HUES6 (cell line): ENCODE measurements at regions not wholly inside any gene's neighbourhood (a gene's known extent, or its start where the extent isn't known, plus 50 kb on each side); places are given as distances from the start of the nearest gene placed in this dataset.

Experiments
- H3K27ac ChIP-seq: 2 replicates; pipeline ENCODE4 v1.7.0; 2013; ENCODE audit warnings: low read depth, mild to moderate bottlenecking, low read length, inconsistent platforms
- H3K27me3 ChIP-seq: 2 replicates; pipeline ENCODE4 v1.6.1; 2013; ENCODE audit warnings: low read length; ENCODE audit not compliant: control insufficient read depth, insufficient read depth
- H3K36me3 ChIP-seq: 2 replicates; pipeline ENCODE4 v1.6.1; 2013; ENCODE audit warnings: low read length; ENCODE audit not compliant: control insufficient read depth, insufficient read depth
- H3K4me1 ChIP-seq: 2 replicates; pipeline ENCODE4 v1.6.1; 2013; ENCODE audit warnings: low read length; ENCODE audit not compliant: control insufficient read depth, insufficient read depth
- H3K4me3 ChIP-seq: 2 replicates; pipeline ENCODE4 v1.5.1; 2013; ENCODE audit warnings: low read depth, low read length
- H3K9ac ChIP-seq: one replicate; pipeline ENCODE4 v1.6.1; 2013; ENCODE audit warnings: mild to moderate bottlenecking, low read length
- H3K9me3 ChIP-seq: 2 replicates; pipeline ENCODE4 v1.6.1; 2013; ENCODE audit warnings: low read depth, low read length; ENCODE audit not compliant: control insufficient read depth, insufficient read depth

DNA sequence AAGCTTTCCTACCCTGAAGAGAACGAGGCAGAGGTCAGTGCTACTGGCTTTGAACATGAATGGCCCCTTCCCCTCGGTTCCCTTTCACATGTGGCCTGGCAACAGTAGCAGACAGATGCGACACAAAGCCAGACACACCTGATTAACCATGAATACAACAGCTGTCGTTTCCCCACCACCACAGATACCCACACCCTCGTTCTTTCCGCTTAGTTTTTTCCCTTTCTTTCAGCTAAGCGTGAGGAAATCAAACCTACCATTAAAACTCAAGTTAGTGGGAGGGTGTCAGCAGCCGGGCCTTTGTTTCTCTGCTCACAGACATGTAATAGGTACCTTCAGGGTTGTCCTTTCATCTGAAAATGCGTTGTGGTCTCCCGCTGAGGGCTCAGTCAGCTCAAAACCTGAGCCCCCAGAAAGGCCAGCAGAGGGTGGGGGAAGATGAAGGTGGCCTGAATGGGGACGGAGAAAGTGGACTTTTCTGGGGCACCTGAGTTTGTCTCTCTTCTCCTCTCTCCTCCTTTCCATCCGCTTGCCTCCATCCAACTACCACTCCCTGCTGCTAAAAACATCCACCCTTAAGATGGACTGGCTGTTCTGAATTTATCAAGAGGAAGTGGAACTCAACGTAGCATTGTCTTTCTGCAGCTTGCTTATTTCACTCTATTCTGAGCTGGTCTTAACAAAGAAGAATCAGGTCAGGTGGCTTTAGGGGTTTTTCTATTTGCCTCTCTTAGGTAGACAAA lies 516.6 kb upstream of the JARID2 start:
- Histone ChIP-seq H3K9me3 (no peaks in the 10 kb centered on the region), H3K27me3 (no peaks in the 10 kb centered on the region), H3K4me3 (no peak overlapping the region), H3K27ac (no peak overlapping the region), H3K9ac (no peak overlapping the region), H3K4me1 (peaks cover 24% of the 10 kb centered on the region), H3K36me3 (no peaks in the 10 kb centered on the region)

DNA sequence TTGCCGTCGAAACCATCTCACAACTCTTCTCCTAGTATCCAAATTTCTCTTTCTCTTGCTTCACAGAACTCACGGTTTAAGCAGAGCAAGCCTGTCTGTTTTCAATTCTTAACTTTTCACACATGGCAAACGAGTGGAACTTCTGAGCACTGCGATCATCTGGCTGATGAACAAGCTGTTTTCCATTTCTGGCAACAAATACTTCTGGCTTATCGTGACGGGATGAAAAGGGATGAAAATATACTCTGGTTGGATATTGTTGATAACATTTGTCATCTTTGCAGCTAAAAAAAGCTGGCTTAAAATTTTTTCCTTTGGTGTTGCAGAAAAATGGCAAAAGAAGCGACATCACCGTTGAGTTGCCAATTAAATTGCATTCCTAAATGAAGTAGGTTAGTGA lies 515.2 kb upstream of the JARID2 start:
- H3K36me3 ChIP-seq: no peaks in the 10 kb centered on the region
- peaks cover 24% of the 10 kb centered on the region for H3K4me1 ChIP-seq
- H3K27ac ChIP-seq: no peak overlapping the region
- no peak overlapping the region for H3K4me3 ChIP-seq
- H3K9ac ChIP-seq: no peak overlapping the region
- no peaks in the 10 kb centered on the region for H3K9me3 ChIP-seq
- no peaks in the 10 kb centered on the region for H3K27me3 ChIP-seq

DNA sequence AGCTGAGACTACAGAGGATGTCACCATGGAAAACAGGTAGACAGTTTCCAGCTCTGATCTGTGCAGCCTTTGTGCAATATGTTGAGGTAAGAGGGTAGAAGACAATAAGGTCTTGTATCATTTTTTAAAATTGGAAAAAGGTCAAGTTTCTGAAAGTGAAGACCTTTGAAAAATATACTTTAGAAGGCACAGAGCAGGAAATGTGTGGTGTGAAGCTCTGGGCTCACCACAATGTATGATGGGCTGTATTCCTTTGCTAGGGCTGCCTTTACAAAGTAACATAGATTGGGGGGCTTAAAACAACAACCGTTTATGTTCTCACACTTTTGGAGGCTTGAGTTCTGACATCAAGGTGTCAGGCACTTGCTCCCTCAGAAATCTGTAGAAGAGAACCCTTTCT lies 514.3 kb upstream of the JARID2 start:
- Histone ChIP-seq H3K27ac (no peak overlapping the region), H3K9ac (no peak overlapping the region), H3K4me3 (no peak overlapping the region), H3K36me3 (no peaks in the 10 kb centered on the region), H3K4me1 (peaks cover 24% of the 10 kb centered on the region), H3K9me3 (no peaks in the 10 kb centered on the region), H3K27me3 (no peaks in the 10 kb centered on the region)

DNA sequence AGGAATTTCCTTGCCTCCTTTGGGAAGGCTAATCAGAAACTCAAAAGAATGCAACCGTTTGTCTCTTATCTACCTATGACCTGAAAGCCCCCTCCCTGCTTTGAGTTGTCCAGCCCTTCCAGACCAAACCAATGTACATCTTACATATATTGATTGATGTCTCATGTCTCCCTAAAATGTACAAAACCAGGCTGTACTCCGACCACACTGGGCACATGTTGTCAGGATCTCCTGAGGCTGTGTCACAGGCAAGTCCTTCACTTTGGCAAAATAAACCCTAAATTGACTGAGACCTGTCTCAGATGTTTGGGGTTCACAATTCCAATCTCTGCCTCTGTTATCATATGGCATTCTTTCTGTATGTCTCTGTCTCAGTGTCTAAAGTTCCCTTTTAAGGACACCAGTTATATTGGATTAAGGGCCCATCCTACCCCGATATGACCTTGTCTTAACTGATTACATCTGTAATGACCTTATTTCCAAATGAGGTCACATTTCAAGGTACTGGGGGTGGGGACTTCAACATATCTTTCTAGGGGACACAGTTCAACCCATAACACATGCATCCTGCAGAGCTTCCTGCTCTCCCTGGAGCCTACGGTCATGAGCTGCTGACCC lies 513.5 kb upstream of the JARID2 start:
- Histone ChIP-seq H3K4me3 (no peak overlapping the region), H3K36me3 (no peaks in the 10 kb centered on the region), H3K9ac (no peak overlapping the region), H3K27ac (no peak overlapping the region), H3K4me1 (peaks cover 24% of the 10 kb centered on the region), H3K27me3 (no peaks in the 10 kb centered on the region), H3K9me3 (no peaks in the 10 kb centered on the region)

DNA sequence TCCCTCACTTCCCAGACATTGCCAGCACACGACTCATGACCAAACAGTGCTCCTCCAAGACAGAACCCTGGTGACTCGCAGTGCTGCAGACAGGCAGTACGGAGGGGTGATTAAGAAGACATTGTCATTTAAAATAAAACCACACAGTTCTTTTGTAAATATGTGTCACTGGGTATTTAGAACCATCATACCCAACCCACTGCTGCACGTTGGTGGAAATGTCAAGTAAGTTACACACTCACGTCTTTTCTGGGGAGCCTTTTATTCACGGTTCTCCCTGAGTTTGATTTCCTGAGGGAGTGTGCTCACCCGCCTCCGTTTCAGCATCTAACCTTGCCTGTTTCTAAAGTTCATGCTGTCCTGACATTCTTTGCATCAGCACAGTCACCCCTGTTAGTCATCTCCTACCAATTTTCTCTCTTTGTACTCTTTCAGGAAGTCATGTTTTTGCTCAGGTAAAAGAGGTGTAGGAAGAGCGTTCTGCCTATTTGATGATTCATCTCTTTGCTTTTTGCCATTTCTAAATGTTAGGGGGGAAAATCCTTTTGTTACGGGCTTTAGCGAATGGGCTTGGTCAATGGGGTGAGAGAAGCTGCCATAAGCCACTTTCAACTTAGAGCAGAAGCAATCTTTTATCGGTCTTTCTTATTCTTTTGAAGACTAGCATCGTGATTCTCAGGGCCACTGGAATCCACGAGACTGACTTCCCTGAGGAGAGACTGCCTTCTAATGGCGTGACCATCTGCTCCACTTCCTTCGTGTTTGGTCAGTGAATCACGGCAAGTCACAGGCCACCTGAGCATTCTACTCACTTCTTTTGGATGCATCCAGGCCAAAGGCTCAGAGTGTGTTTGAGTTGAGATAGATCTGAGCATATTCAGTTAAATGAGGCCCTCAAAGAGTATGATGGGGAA lies 512.8 kb upstream of the JARID2 start:
- no peak overlapping the region for H3K4me3 ChIP-seq
- peaks cover 24% of the 10 kb centered on the region for H3K4me1 ChIP-seq
- no peaks in the 10 kb centered on the region for H3K27me3 ChIP-seq
- H3K9ac ChIP-seq: peak overlapping the region; percentile 21
- no peaks in the 10 kb centered on the region for H3K36me3 ChIP-seq
- H3K9me3 ChIP-seq: no peaks in the 10 kb centered on the region
- H3K27ac ChIP-seq: no peak overlapping the region; the same call in 1 of the 2 replicates

DNA sequence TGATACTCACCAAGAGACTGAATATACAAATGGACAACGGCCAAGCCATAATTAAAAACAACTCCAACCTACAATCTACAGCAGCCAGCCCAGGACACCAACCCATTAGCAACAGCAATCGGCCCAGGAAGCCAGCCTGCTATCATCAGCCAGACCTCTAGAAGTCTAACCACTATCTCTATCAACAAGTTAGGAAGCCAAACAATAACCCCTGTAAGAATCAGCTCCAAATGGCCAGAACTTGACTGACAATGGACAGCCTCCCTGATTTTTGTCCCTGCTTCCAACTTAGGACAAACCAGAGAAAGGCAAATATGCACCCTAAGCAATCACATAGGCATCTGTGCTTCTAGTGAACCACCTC lies 511.8 kb upstream of the JARID2 start:
- peaks cover 17% of the 10 kb centered on the region for H3K4me1 ChIP-seq
- no peaks in the 10 kb centered on the region for H3K36me3 ChIP-seq
- no peak overlapping the region for H3K27ac ChIP-seq
- no peaks in the 10 kb centered on the region for H3K9me3 ChIP-seq
- H3K9ac ChIP-seq: no peak overlapping the region
- no peaks in the 10 kb centered on the region for H3K27me3 ChIP-seq
- H3K4me3 ChIP-seq: no peak overlapping the region

DNA sequence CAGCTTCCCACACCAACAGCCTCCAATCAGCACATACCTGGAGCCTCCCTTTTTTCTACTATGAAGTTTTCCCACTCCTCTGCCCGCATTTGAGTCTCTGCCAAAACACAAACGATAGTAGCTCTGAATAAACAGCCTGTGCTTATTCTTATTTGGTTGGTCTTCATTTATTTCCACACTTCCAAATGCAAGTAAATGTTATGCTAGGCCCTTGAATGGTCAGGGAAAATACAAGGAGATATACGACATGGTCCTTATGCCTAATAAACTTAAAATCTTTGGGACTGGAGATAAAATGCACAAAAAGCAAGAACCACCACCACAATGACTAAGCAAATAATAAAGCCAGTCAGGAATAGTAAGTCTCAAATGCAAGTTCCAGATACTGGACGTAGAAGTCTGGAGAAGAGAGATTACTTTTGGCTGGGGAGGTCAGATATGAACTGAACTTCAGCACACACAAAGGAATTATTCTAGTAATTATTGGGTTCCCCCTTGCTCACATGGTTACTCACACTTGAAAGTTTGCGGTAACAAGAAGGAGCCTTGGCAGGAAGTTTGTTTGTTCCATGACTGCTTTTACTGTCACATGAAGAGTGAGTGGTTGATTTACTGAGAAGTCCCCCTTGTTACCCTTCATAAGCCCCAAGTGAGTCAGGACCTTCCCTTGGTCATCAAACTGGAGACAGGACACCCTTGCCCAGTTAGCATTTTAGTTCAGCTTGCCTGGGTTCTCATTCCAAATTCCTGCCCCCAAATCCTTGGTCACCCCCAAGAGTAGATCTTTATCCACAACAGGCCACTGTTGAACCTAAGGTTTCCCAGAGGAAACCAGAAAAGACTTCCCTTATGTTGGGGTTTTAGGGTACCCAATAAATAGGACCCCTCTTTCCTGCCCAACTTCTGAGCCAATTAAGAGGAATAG lies 511.2 kb upstream of the JARID2 start:
- Histone ChIP-seq H3K36me3 (no peaks in the 10 kb centered on the region), H3K27me3 (no peaks in the 10 kb centered on the region), H3K9ac (no peak overlapping the region), H3K27ac (no peak overlapping the region), H3K9me3 (no peaks in the 10 kb centered on the region), H3K4me3 (no peak overlapping the region), H3K4me1 (peaks cover 12% of the 10 kb centered on the region)

DNA sequence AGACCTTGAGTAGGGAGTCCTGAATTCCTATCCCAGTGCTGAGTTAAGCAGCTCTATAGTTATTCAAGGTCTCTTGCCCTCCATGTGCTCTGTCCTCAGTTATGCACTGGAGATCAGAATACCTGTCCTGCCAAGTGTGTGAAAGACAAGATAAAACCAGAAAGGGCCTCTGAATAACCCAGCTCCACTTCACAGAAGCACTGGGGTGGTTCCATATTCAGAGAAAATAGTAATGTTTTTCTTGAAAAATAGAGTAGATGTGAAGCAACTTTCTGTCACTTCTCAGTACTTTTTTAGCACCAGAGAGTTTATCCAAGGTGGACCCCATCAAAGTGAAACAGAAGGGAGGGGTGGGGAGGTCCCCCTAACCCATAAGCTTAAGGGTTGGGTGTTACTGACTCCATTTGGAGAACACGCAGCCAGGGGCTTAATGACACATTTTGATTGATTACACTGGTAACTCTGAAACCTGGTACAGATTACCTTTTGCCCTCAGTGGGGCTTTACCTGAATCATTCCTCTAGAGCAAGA lies 509.8 kb upstream of the JARID2 start:
- Histone ChIP-seq H3K9ac (no peak overlapping the region), H3K36me3 (no peaks in the 10 kb centered on the region), H3K27ac (no peak overlapping the region), H3K27me3 (no peaks in the 10 kb centered on the region), H3K4me3 (no peak overlapping the region), H3K4me1 (peaks cover 12% of the 10 kb centered on the region), H3K9me3 (no peaks in the 10 kb centered on the region)

DNA sequence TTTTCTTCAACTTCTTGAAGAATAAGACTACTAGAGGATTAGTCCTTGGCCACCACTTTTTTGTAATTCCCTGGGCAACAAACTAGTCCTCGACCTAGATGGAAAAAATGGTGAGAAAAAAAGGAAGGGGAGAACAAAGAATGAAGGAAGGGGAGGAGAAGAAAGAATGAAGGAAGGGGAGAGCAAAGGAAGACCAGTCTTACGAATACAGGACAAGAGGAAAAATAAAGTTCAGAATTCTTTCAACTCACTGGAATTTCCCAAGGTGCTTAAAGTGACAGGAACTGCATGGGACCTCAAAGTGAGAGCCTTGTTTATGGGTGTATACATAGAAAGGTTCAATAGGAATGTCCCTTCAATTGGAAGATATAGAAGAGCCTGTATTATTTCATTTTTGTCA lies 509.3 kb upstream of the JARID2 start:
- no peak overlapping the region for H3K27ac ChIP-seq
- H3K27me3 ChIP-seq: no peaks in the 10 kb centered on the region
- no peak overlapping the region for H3K9ac ChIP-seq
- H3K4me1 ChIP-seq: peaks cover 12% of the 10 kb centered on the region
- no peaks in the 10 kb centered on the region for H3K36me3 ChIP-seq
- H3K4me3 ChIP-seq: no peak overlapping the region
- no peaks in the 10 kb centered on the region for H3K9me3 ChIP-seq

DNA sequence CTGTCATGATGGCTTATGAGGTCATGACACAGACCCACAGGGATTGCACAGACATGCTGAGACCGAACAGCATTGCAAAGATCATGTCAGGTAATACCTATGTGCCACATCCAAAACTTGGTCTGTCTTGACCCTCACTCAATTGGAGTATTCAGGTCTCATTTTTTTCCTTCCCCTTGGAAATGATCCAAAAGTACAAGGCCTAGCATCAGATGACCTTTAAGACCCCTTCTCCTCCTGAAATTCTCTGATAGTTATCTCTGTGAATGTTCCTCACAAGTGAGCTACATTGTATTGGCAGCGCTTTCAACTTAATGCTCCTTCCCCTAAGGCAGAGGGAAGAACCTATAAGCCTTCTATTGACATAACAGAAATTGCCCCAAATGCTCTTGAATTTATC lies 507.4 kb upstream of the JARID2 start:
- Histone ChIP-seq H3K4me1 (no peaks in the 10 kb centered on the region; the same call in 1 of the 2 replicates), H3K36me3 (0 out of 2 replicates have a peak, but pooled peaks cover 3% of the 10 kb centered on the region), H3K4me3 (no peak overlapping the region), H3K27me3 (no peaks in the 10 kb centered on the region), H3K9me3 (no peaks in the 10 kb centered on the region), H3K9ac (no peak overlapping the region), H3K27ac (no peak overlapping the region)
